Mucosa of rectum (tissue), 2 donors: ENCODE measurements at regions not wholly inside any gene's neighbourhood (a gene's known extent, or its start where the extent isn't known, plus 50 kb on each side); places are given as distances from the start of the nearest gene placed in this dataset.
"Not testable (repeated sequence)": the region's sequence is repeated elsewhere in the genome, so short reads cannot be mapped to it uniquely, and the experiment has no call there.

ENCODE experiments used
- H3K27ac ChIP-seq, 2 donors: one replicate each; pipeline ENCODE4 v1.7.0; 2013; ENCODE audit warnings: inconsistent platforms in 2 of 2, low read depth in 2 of 2, low read length in 2 of 2
- H3K27me3 ChIP-seq, 2 donors: one replicate each; pipeline ENCODE4 v1.7.0; 2013; ENCODE audit warnings: low read length in 2 of 2; ENCODE audit not compliant: control insufficient read depth in 2 of 2, insufficient read depth in 2 of 2
- H3K36me3 ChIP-seq, 2 donors: one replicate each; pipeline ENCODE4 v1.7.0; 2013; ENCODE audit warnings: low read length in 2 of 2; ENCODE audit not compliant: control insufficient read depth in 2 of 2, insufficient read depth in 2 of 2
- H3K4me1 ChIP-seq, 2 donors: one replicate each; pipeline ENCODE4 v1.7.0; 2013; ENCODE audit warnings: low read length in 2 of 2, mild to moderate bottlenecking in 1 of 2; ENCODE audit not compliant: control insufficient read depth in 2 of 2, insufficient read depth in 2 of 2
- H3K4me3 ChIP-seq, 2 donors: one replicate each; pipeline ENCODE4 v1.7.0; 2013; ENCODE audit warnings: low read length in 2 of 2
- H3K9ac ChIP-seq, 2 donors: one replicate each; pipeline ENCODE4 v1.7.0; 2013; ENCODE audit warnings: low read length in 2 of 2, low read depth in 1 of 2, mild to moderate bottlenecking in 1 of 2
- H3K9me3 ChIP-seq, 2 donors: one replicate each; pipeline ENCODE4 v1.7.0; 2013; ENCODE audit warnings: low read length in 2 of 2; ENCODE audit not compliant: control insufficient read depth in 2 of 2
- donor health status: healthy.
- donor health status: Normal muscosa, but diverticular disease.

DNA sequence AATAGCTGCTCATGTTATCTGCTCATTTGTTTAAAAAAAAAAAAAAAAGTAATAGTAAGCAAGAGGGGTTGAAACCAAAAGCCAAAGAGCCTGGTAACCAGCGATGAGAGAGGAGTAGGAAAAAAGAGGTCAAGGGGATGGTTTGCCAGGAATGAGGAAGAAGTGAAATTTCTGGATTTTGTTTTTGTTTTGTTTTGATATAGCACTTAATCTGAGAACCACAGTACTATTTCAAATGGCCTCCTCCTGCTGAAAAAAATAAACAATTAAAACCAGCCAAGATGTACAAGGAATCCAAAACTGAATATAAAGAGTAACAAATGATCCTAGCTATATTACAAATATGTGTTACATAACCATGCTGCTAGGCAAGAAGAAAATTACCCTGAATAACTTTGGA, 213.1 kb downstream of the FGFR2 start:
- H3K9ac ChIP-seq: no peak overlapping the region
- no peaks in the 10 kb centered on the region for H3K9me3 ChIP-seq
- H3K4me3 ChIP-seq: no peak overlapping the region
- H3K36me3 ChIP-seq: no peaks in the 10 kb centered on the region
- no peak overlapping the region for H3K27ac ChIP-seq
- H3K27me3 ChIP-seq: no peaks in the 10 kb centered on the region
- H3K4me1 ChIP-seq: no peaks in the 10 kb centered on the region

DNA sequence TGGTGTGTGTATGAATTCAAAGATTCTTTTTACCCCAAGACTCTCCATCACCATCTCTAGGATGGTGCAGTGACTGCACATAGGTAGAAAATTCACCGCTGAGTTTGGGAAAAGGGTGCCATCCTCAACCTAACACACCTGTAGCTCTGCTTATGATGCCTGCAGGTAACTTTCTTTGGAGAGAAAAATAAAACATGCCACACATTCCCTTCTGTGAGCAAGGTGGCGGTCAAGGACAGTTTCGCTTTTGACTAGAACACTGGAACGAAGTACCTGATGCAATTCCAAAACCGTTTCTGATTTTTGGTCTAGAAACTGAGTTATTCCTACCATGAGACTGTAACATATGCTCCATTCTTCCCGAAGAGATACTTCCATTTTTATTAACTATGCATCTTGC, 205.6 kb downstream of the FGFR2 start:
- no peaks in the 10 kb centered on the region for H3K9me3 ChIP-seq
- H3K27me3 ChIP-seq: no peaks in the 10 kb centered on the region
- no peak overlapping the region for H3K4me3 ChIP-seq
- H3K4me1 ChIP-seq: no peaks in the 10 kb centered on the region
- H3K36me3 ChIP-seq: no peaks in the 10 kb centered on the region
- H3K27ac ChIP-seq: no peak overlapping the region
- no peak overlapping the region for H3K9ac ChIP-seq

DNA sequence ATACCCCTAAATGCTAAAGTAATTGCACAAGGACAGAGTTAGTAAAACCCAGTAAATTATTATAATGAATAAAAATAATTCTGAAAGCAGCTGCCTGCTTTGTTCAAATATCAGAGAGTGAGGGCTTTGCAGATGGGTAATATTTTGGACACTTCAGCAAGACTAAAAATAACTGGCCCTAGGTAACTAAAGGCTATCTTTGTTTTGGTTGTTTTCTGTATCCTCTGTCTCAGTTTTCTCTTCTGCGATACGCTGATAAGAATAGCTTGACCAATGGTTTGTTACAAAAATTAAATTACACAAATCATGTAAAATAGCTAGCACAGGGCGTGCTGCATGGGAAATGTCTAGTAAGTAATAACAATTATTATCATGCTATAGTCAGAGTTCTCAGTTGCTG, 204.7 kb downstream of the FGFR2 start:
- no peaks in the 10 kb centered on the region for H3K36me3 ChIP-seq
- H3K27ac ChIP-seq: no peak overlapping the region
- H3K4me1 ChIP-seq: no peaks in the 10 kb centered on the region
- no peak overlapping the region for H3K9ac ChIP-seq
- H3K4me3 ChIP-seq: no peak overlapping the region
- H3K9me3 ChIP-seq: no peaks in the 10 kb centered on the region
- no peaks in the 10 kb centered on the region for H3K27me3 ChIP-seq

DNA sequence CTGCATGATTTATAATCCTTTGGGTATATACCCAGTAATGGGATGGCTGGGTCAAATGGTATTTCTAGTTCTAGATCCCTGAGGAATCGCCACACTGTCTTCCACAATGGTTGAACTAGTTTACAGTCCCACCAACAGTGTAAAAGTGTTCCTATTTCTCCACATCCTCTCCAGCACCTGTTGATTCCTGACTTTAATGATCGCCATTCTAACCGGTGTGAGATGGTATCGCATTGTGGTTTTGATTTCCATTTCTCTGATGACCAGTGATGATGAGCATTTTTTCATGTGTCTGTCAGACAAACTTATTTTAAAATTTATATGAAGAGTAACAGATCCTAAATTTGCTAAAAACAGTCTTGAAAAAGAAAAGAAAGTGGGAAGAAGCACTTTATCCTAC, 197.7 kb downstream of the FGFR2 start:
- not testable (repeated sequence) for H3K27me3 ChIP-seq

DNA sequence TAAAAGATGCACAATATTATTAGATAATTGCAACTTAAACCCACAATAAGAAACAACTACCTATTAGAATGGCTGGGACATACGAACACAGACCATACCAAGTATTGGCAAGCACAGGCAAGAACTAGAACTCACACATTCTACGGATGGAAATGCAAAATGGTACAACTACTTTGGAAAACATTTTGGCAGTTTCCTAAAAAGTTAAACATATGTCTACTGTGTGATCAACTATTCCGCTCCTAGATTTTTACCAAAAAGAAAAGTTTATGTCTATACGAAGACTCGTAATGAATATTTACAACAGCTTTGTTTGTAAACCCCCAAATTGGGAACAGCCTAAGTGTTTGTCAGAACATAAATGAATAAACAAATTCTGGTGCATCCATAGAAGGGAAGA, 194.7 kb downstream of the FGFR2 start:
- H3K9ac ChIP-seq: no peak overlapping the region
- no peak overlapping the region for H3K27ac ChIP-seq
- no peaks in the 10 kb centered on the region for H3K27me3 ChIP-seq
- no peaks in the 10 kb centered on the region for H3K9me3 ChIP-seq
- H3K36me3 ChIP-seq: no peaks in the 10 kb centered on the region
- H3K4me3 ChIP-seq: no peak overlapping the region
- no peaks in the 10 kb centered on the region for H3K4me1 ChIP-seq

More for the DNA sequence above, 197.7 kb downstream of the FGFR2 start:
- H3K4me1 ChIP-seq, H3K9ac ChIP-seq, H3K27ac ChIP-seq, H3K9me3 ChIP-seq, H3K36me3 ChIP-seq, H3K4me3 ChIP-seq: not testable (repeated sequence)

DNA sequence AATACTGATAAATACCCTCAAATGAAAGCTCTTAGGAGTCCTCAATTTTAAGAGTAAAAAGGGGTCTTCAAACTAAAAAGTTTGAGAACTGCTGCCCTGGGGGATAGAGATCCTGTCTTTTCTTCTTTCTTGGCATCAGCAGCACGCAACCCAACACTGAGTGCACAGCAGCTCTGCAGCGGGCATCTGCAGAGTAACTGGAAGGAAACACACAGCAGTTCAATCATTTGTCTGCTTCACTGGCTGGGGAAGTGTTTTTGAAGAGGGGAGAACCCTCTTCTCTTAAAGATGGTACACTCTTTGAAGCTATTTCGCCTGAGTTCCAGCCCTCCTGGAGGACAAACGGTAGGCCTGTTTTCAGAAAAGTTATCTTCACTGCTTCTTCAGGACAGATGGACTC, 193.6 kb downstream of the FGFR2 start:
- Histone ChIP-seq H3K9me3 (no peaks in the 10 kb centered on the region), H3K4me3 (no peak overlapping the region), H3K27ac (no peak overlapping the region), H3K36me3 (no peaks in the 10 kb centered on the region), H3K4me1 (peaks cover 0 to under 1% of the 10 kb centered on the region in 2 donors), H3K27me3 (no peaks in the 10 kb centered on the region), H3K9ac (no peak overlapping the region)

DNA sequence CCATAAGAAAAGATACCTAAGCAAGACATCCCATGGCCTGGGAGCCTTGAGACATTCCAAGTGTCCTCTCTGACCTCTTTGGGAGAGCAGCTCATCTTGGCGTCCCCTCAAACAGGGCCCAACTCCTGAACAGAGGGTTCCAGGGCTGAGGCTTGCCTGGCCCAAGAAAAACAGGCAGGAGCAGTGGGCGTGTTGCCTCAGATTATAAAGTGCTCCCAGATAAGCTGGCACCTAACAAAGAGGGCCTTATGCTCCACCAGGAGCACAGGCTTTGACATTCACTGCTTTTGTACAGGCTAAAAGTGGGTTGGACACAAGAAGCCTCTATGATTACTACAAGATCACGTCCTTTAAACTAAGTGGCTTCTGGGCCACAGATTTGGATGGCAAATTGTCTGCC, 193.1 kb downstream of the FGFR2 start:
- Histone ChIP-seq H3K36me3 (no peaks in the 10 kb centered on the region), H3K27ac (no peak overlapping the region), H3K4me3 (no peak overlapping the region), H3K9ac (no peak overlapping the region), H3K9me3 (no peaks in the 10 kb centered on the region), H3K27me3 (no peaks in the 10 kb centered on the region), H3K4me1 (peaks cover 0 to 2% of the 10 kb centered on the region in 2 donors)

DNA sequence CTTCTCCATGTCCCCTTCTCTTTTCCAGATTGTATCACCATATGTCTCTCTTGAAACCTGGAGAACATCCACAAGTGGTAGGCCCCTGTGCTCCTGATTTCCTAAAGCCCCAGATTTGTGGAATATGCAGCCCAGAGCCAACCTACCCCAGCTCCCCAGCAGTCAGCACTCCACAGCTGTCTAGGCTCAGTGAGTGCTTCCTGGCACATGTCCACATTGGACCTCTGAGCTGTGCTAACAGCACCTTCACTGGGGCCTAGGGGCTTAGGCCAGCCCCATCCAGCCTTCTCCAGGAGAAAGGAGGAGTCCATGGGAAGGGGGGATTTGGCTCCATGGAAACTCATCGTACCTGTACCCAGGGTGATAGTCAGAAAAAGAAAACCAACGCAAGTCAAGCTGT, 192.7 kb downstream of the FGFR2 start:
- Histone ChIP-seq H3K27ac (no peak overlapping the region), H3K27me3 (no peaks in the 10 kb centered on the region), H3K4me3 (no peak overlapping the region), H3K9ac (no peak overlapping the region), H3K4me1 (peaks cover 0 to 2% of the 10 kb centered on the region in 2 donors), H3K36me3 (no peaks in the 10 kb centered on the region), H3K9me3 (no peaks in the 10 kb centered on the region)

DNA sequence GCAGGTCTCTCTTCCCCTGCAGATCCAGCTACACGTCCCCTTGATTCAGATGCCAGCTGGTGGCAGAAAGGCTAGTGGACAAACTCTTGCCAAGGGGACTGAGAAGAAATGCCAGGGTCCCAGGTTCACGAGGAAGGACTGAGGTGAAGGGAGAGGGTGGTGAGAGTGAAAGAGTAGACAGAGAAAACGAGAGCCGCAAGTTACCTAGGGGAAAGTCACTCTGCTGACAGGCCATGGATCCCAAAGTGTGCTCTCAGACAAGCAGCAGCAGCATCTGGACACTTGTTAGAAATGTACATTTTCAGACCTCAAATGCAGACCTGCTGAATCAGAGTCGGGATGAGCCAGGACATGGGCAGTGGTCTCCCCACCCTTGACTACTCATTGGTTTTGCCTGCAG, 192.3 kb downstream of the FGFR2 start:
- peaks cover 2 to 3% of the 10 kb centered on the region in 2 donors for H3K4me1 ChIP-seq
- no peak overlapping the region for H3K27ac ChIP-seq
- no peaks in the 10 kb centered on the region for H3K36me3 ChIP-seq
- H3K4me3 ChIP-seq: no peak overlapping the region
- H3K27me3 ChIP-seq: no peaks in the 10 kb centered on the region
- H3K9ac ChIP-seq: no peak overlapping the region
- H3K9me3 ChIP-seq: no peaks in the 10 kb centered on the region

DNA sequence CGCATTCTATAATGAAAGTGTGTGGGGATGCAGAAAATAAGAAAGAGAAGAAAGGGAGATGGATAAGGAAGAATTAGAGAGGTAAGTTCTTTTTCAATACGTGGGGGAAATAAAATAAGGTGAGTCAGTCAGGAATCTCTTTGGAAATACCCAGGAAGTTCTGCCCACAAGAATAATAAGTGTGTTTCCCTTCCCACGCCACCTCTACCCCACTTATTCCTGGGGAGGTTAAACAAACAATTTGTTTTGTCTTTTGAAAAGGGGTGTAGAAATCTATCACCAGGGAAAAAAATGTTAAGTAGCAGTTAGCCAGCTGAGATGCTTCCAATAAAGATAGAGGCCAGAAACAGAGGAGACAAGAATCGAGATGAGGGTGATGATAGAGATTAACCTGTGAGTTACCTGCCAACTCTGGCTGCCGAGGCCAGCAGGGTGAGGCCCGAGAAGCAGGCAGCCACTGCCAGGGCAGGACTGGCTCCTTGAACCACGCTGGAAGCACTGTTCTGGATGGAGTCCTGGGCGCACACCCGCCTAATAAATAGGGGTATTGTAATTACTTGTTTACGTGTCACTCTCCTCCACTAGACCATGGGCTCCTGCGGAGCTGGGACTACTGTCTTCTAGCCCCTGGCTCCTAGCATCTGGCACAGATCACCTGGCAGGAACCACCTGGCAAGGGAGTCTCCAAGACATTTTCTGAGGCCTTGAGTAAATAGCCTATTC, 191.3 kb downstream of the FGFR2 start:
- Histone ChIP-seq H3K27ac (no peak overlapping the region), H3K4me1 (peaks cover 2 to 5% of the 10 kb centered on the region in 2 donors), H3K36me3 (no peaks in the 10 kb centered on the region), H3K27me3 (no peaks in the 10 kb centered on the region), H3K9me3 (no peaks in the 10 kb centered on the region), H3K9ac (no peak overlapping the region), H3K4me3 (no peak overlapping the region)
